ENCODE measurements at regions not wholly inside any gene's neighbourhood (a gene's known extent, or its start where the extent isn't known, plus 50 kb on each side); places are given as distances from the start of the nearest gene placed in this dataset.

DNA sequence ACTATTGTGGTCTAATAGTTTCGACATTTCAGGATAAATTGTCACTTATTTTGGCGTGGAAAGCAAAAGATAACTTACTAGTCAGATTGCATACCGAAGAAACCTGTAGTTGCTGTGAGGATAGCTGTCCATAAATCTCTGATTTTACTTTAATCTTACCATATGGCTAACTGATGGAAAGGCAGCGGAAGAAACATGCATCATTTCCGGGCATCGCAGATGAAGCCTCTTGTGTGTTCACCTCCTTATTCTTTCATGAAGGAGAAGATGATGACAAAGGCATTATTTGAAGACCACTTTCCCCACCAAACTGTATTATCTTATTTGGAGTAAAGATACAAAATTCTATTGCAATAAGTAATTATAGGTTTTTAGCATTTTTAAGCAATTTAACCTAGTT lies 763.6 kb upstream of the SLITRK6 start (continued):
- TF ChIP-seq, protein P1, sequence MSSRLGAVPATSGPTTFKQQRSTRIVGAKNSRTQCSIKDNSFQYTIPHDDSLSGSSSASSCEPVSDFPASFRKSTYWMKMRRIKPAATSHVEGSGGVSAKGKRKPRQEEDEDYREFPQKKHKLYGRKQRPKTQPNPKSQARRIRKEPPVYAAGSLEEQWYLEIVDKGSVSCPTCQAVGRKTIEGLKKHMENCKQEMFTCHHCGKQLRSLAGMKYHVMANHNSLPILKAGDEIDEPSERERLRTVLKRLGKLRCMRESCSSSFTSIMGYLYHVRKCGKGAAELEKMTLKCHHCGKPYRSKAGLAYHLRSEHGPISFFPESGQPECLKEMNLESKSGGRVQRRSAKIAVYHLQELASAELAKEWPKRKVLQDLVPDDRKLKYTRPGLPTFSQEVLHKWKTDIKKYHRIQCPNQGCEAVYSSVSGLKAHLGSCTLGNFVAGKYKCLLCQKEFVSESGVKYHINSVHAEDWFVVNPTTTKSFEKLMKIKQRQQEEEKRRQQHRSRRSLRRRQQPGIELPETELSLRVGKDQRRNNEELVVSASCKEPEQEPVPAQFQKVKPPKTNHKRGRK (CRISPR knock-in tag; IDR thresholded peaks at IDR 0.05; ENCODE audit: borderline replicate concordance), result no peak
- TF ChIP-seq CBFB (CRISPR knock-in tag; IDR thresholded peaks at IDR 0.05; ENCODE audit: low read depth) (no peak), SOX15 (CRISPR knock-in tag; IDR thresholded peaks at IDR 0.05) (no peak), IRF2 (CRISPR knock-in tag; IDR thresholded peaks at IDR 0.05; ENCODE audit: borderline replicate concordance, low read depth) (no peak), ZNF317 (CRISPR knock-in tag; IDR thresholded peaks at IDR 0.05; ENCODE audit: borderline replicate concordance, low read depth) (no peak)
- TF ChIP-seq, protein P2, sequence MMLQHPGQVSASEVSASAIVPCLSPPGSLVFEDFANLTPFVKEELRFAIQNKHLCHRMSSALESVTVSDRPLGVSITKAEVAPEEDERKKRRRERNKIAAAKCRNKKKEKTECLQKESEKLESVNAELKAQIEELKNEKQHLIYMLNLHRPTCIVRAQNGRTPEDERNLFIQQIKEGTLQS (CRISPR knock-in tag; conservative IDR thresholded peaks at IDR 0.05), result no peak
- TF ChIP-seq, protein P3, sequence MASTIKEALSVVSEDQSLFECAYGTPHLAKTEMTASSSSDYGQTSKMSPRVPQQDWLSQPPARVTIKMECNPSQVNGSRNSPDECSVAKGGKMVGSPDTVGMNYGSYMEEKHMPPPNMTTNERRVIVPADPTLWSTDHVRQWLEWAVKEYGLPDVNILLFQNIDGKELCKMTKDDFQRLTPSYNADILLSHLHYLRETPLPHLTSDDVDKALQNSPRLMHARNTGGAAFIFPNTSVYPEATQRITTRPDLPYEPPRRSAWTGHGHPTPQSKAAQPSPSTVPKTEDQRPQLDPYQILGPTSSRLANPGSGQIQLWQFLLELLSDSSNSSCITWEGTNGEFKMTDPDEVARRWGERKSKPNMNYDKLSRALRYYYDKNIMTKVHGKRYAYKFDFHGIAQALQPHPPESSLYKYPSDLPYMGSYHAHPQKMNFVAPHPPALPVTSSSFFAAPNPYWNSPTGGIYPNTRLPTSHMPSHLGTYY (CRISPR knock-in tag; IDR thresholded peaks at IDR 0.05), result no peak
- TF ChIP-seq, protein P4, sequence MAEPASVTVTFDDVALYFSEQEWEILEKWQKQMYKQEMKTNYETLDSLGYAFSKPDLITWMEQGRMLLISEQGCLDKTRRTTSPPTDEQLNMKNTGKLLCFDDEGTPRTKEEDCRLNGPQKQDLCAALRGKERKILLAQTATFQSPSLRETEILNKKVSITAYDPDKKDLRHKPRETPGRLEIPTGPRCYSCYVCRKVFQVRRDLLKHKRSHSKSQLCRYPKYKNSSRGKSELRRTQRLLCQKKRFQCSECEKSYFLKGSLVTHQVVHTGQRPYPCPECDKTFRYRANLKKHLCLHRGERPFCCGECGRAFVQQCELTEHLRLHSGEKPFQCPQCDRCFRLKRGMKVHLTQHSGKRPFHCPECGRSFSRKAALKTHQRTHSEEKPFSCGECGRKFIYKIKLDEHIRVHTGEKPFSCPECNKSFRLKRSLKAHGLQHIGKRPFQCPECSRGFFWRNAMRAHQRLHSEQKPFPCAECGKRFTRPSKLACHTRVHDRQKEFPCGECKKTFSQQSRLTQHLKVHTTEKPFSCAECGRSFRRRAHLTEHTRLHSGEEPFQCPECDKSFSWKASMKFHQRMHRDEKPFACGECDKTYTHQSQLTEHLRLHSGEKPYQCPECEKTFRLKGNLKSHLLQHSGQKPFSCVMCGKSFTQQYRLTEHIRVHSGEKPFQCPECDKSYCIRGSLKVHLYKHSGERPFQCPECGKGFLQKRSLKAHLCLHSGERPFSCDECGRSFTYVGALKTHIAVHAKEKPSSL (CRISPR knock-in tag; conservative IDR thresholded peaks at IDR 0.05), result no peak

DNA sequence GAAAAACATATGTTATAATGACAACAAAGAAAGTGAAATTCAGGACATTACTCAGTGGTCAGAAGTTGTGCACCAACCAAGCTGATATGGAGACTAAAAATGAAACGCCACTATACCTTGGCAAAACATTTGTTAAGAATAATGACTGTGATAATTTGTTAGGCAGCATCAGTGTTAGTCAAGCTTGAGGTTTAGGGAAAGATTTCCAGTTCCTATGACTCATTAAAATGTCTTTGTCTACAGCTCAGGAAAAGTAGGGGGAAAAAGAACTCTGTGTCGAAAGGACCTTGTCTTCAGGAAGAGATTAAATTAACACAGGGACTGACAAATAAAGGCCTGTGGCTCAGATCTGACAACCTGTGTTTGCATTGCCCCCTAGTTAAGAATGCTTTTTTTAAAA lies 764.1 kb upstream of the SLITRK6 start:
- Mint-ChIP-seq H3K9me3 (no peaks in the 10 kb centered on the region; the same call in 1 of the 2 replicates), H3K27me3 (ENCODE audit: low read depth) (no peaks in the 10 kb centered on the region), H3K36me3 (no peaks in the 10 kb centered on the region), H3K4me3 (no peak overlapping the region), H3K4me1 (peaks cover 8% of the 10 kb centered on the region), H3K27ac (peak overlapping the region; percentile 28; the same call in 1 of the 2 replicates)
- CTCF ChIA-PET, result interaction anchor here (0.7 kb wide), 1 partner anchor 34 kb away, joined by 4 read pairs; no protein-coding TSS in a partner anchor
- POLR2A ChIA-PET, result no interaction called here
- TF ChIP-seq ZNF396 (CRISPR knock-in tag; IDR thresholded peaks at IDR 0.05; ENCODE audit: borderline replicate concordance), result no peak
- no peak for TF ChIP-seq ZBTB21 (CRISPR knock-in tag; IDR thresholded peaks at IDR 0.05; ENCODE audit: borderline replicate concordance)
- TF ChIP-seq, protein P5, sequence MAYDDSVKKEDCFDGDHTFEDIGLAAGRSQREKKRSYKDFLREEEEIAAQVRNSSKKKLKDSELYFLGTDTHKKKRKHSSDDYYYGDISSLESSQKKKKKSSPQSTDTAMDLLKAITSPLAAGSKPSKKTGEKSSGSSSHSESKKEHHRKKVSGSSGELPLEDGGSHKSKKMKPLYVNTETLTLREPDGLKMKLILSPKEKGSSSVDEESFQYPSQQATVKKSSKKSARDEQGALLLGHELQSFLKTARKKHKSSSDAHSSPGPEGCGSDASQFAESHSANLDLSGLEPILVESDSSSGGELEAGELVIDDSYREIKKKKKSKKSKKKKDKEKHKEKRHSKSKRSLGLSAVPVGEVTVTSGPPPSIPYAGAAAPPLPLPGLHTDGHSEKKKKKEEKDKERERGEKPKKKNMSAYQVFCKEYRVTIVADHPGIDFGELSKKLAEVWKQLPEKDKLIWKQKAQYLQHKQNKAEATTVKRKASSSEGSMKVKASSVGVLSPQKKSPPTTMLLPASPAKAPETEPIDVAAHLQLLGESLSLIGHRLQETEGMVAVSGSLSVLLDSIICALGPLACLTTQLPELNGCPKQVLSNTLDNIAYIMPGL (CRISPR knock-in tag; IDR thresholded peaks at IDR 0.05), result no peak
- no peak for TF ChIP-seq IRF2 (CRISPR knock-in tag; IDR thresholded peaks at IDR 0.05; ENCODE audit: borderline replicate concordance, low read depth)
- TF ChIP-seq ZNF138 (CRISPR knock-in tag; conservative IDR thresholded peaks at IDR 0.05), result no peak
- no peak for TF ChIP-seq RORB (CRISPR knock-in tag; IDR thresholded peaks at IDR 0.05)
- TF ChIP-seq MXD4 (CRISPR knock-in tag; IDR thresholded peaks at IDR 0.05; ENCODE audit: borderline replicate concordance), result no peak
- TF ChIP-seq, protein P6, sequence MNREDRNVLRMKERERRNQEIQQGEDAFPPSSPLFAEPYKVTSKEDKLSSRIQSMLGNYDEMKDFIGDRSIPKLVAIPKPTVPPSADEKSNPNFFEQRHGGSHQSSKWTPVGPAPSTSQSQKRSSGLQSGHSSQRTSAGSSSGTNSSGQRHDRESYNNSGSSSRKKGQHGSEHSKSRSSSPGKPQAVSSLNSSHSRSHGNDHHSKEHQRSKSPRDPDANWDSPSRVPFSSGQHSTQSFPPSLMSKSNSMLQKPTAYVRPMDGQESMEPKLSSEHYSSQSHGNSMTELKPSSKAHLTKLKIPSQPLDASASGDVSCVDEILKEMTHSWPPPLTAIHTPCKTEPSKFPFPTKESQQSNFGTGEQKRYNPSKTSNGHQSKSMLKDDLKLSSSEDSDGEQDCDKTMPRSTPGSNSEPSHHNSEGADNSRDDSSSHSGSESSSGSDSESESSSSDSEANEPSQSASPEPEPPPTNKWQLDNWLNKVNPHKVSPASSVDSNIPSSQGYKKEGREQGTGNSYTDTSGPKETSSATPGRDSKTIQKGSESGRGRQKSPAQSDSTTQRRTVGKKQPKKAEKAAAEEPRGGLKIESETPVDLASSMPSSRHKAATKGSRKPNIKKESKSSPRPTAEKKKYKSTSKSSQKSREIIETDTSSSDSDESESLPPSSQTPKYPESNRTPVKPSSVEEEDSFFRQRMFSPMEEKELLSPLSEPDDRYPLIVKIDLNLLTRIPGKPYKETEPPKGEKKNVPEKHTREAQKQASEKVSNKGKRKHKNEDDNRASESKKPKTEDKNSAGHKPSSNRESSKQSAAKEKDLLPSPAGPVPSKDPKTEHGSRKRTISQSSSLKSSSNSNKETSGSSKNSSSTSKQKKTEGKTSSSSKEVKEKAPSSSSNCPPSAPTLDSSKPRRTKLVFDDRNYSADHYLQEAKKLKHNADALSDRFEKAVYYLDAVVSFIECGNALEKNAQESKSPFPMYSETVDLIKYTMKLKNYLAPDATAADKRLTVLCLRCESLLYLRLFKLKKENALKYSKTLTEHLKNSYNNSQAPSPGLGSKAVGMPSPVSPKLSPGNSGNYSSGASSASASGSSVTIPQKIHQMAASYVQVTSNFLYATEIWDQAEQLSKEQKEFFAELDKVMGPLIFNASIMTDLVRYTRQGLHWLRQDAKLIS (CRISPR knock-in tag; IDR thresholded peaks at IDR 0.05; ENCODE audit: borderline replicate concordance), result no peak
- no peak for TF ChIP-seq TEAD1 (CRISPR knock-in tag; IDR thresholded peaks at IDR 0.05)
- TF ChIP-seq, protein P2 (CRISPR knock-in tag; conservative IDR thresholded peaks at IDR 0.05), result no peak
- ATAC-seq (no peak), DNase-seq (ENCODE audit: low spot score) (no peak)

Data from WTC11 (cell line).